Endothelial cell of umbilical vein (primary cell): ENCODE measurements at regions not wholly inside any gene's neighbourhood (a gene's known extent, or its start where the extent isn't known, plus 50 kb on each side); places are given as distances from the start of the nearest gene placed in this dataset.

Source experiments
- BruUV-seq: library from RNA; stranded (reverse); fragments of 400-500 nt; replicated peaks from 2 replicates; lab custom pipeline; 2021; lab: Mats Ljungman, UMichigan
- CTCF ChIA-PET: fragments of 300-600, 350-600 bp; sonication (Branson Sonifier 250); formaldehyde crosslinking; loops from one replicate; lab custom pipeline; 2021; ENCODE audit warnings: antibody characterized with exemption, inconsistent platforms; lab: Charles Lee
- POLR2A ChIA-PET: fragments of 300-600, 350-600 bp; sonication (Branson Sonifier 250); formaldehyde crosslinking; loops from one replicate; lab custom pipeline; 2021; ENCODE audit warnings: antibody characterized with exemption, inconsistent platforms; lab: Charles Lee
- DNase-seq: peaks from one replicate; pipeline ENCODE4 v3.0.0-alpha.2; 2011; ENCODE audit warnings: low read depth, low spot score
- FAIRE-seq: peaks from 2 replicates; lab custom pipeline; 2011; peaks lifted over from hg19 to GRCh38; lab: Jason Lieb, UNC
- H2AFZ ChIP-seq: 2 replicates; pipeline ENCODE4 v1.6.0; 2012; ENCODE audit warnings: low read depth, low read length, control low read depth, inconsistent platforms
- H3K27ac ChIP-seq: 2 replicates; pipeline ENCODE4 v1.5.1; 2011; ENCODE audit warnings: low read depth, mild to moderate bottlenecking, control low read depth, low read length, moderate library complexity; ENCODE audit not compliant: insufficient read depth
- H3K27me3 ChIP-seq, 2 experiments: 2 replicates each; pipeline versions ENCODE4 v1.6.0 to v1.6.1; 2011; ENCODE audit warnings: low read length in 2 of 2, mixed read lengths in 1 of 2; ENCODE audit not compliant: control insufficient read depth in 2 of 2, insufficient read depth in 2 of 2
- H3K36me3 ChIP-seq, 2 experiments: 2 replicates in 1 of 2; 3 replicates in 1 of 2; pipeline ENCODE4 v1.5.1; 2011; ENCODE audit warnings: low read length in 2 of 2, mild to moderate bottlenecking in 1 of 2, moderate library complexity in 1 of 2; ENCODE audit not compliant: control insufficient read depth in 2 of 2, insufficient read depth in 2 of 2; ENCODE audit errors: extremely low read depth in 1 of 2
- H3K4me1 ChIP-seq: 3 replicates; pipeline ENCODE4 v1.5.1; 2011; ENCODE audit warnings: mild to moderate bottlenecking, low read length; ENCODE audit not compliant: control insufficient read depth, insufficient read depth; ENCODE audit errors: extremely low read depth
- H3K4me2 ChIP-seq: 2 replicates; pipeline ENCODE4 v1.6.1; 2011; ENCODE audit warnings: low read length, control low read depth, mixed read lengths; ENCODE audit not compliant: insufficient read depth
- H3K4me3 ChIP-seq, 3 experiments: fragments of 200-600 bp in 1 of 3; sonication (generic), shearing (Covaris generic) in 1 of 3; replicated peaks in 1 of 3; 2 replicates each; pipeline ENCODE4 v1.5.1; 2011 to 2016; ENCODE audit warnings: control low read depth in 3 of 3, low read length in 3 of 3, mild to moderate bottlenecking in 2 of 3, inconsistent platforms in 1 of 3, low read depth in 1 of 3, moderate library complexity in 1 of 3; ENCODE audit not compliant: insufficient read depth in 1 of 3
- H3K79me2 ChIP-seq: 2 replicates; pipeline ENCODE4 v1.6.0; 2012; ENCODE audit warnings: low read length, inconsistent platforms; ENCODE audit not compliant: control insufficient read depth, insufficient read depth
- H3K9ac ChIP-seq: replicated peaks from 2 replicates; pipeline ENCODE3; 2011; ENCODE audit warnings: low read length, control low read depth; ENCODE audit not compliant: insufficient read depth; ENCODE audit errors: extremely low read depth
- H3K9me1 ChIP-seq: replicated peaks from 3 replicates; pipeline ENCODE4 v1.6.0; 2011; ENCODE audit warnings: mild to moderate bottlenecking, low read length; ENCODE audit not compliant: control insufficient read depth, insufficient read depth; ENCODE audit errors: extremely low read depth
- H3K9me3 ChIP-seq: replicated peaks from 2 replicates; pipeline ENCODE4 v1.5.1; 2012; ENCODE audit warnings: low read length, inconsistent platforms; ENCODE audit not compliant: control insufficient read depth, insufficient read depth
- H4K20me1 ChIP-seq: replicated peaks from 2 replicates; pipeline ENCODE3; 2011; ENCODE audit warnings: mild to moderate bottlenecking, low read length; ENCODE audit not compliant: control insufficient read depth, insufficient read depth; ENCODE audit errors: extremely low read depth
- CTCF ChIP-seq, 2 donors: IDR thresholded peaks; 1 replicate in 1 of 2; 2 replicates in 1 of 2; pipeline ENCODE4 v1.5.1; 2011; ENCODE audit warnings: low read length in 2 of 2, mild to moderate bottlenecking in 2 of 2, moderate library complexity in 2 of 2, control low read depth in 1 of 2, inconsistent platforms in 1 of 2, low read depth in 1 of 2; ENCODE audit not compliant: insufficient read depth in 1 of 2; ENCODE audit errors: extremely low read depth in 1 of 2
- EZH2 ChIP-seq: IDR thresholded peaks from 2 replicates; pipeline ENCODE4 v1.6.1; 2012; ENCODE audit warnings: borderline replicate concordance, low read depth, mild to moderate bottlenecking, moderate library complexity, low read length, inconsistent platforms; ENCODE audit not compliant: severe bottlenecking
- FOS ChIP-seq: IDR thresholded peaks from 2 replicates; pipeline ENCODE4 v1.6.1; 2011; ENCODE audit warnings: mild to moderate bottlenecking, low read length, moderate library complexity, borderline replicate concordance; ENCODE audit not compliant: insufficient read depth
- GATA2 ChIP-seq: IDR thresholded peaks from 2 replicates; pipeline ENCODE4 v1.7.0; 2011; ENCODE audit warnings: low read depth, mild to moderate bottlenecking, moderate library complexity, mixed read lengths, low read length; ENCODE audit not compliant: insufficient read length, insufficient read depth
- JUN ChIP-seq: IDR thresholded peaks from 2 replicates; pipeline ENCODE4 v1.6.1; 2011; ENCODE audit warnings: borderline replicate concordance, low read depth; ENCODE audit not compliant: insufficient read length, insufficient read depth
- MYC ChIP-seq: IDR thresholded peaks from one replicate; pipeline ENCODE4 v1.6.1; 2011; ENCODE audit warnings: mild to moderate bottlenecking, low read depth, low read length
- POLR2A ChIP-seq: IDR thresholded peaks from 2 replicates; pipeline ENCODE4 v1.6.1; 2012; ENCODE audit warnings: low read depth, mild to moderate bottlenecking, control low read depth, low read length
- POLR2AphosphoS5 ChIP-seq: IDR thresholded peaks from 2 replicates; pipeline ENCODE4 v1.6.1; 2012; ENCODE audit warnings: low read depth, mild to moderate bottlenecking, control low read depth, low read length, moderate library complexity; ENCODE audit not compliant: insufficient read depth
- dilution Hi-C: fragments of 300-500 bp; cut with MboI; formaldehyde crosslinking; loops from one replicate; pipeline ENCODE4 v1.15.0; 2019; ENCODE audit warnings: low sequenced_read_pairs; ENCODE audit not compliant: extremely low pct_ligation_motif_present
- intact Hi-C: fragments of 100-400 bp; cut with micrococcal nuclease; formaldehyde crosslinking; loops from one replicate; pipeline ENCODE4 v1.10.0; 2022
- TF ChIP-seq, protein P1 (sequence below): IDR thresholded peaks from 2 replicates; pipeline ENCODE4 v1.6.1; 2011; ENCODE audit not compliant: insufficient read depth, insufficient read length

- FAIRE-seq = no peak
- H4K20me1 ChIP-seq = no peaks in the 10 kb centered on the region
- TF ChIP-seq GATA2 = no peak
- no peak for TF ChIP-seq CTCF (IDR thresholded peaks at IDR 0.05; ENCODE audit: extremely low read depth in 1 of 2, insufficient read depth in 1 of 2, low read depth in 1 of 2, low read length in 2 of 2)
- no peak for TF ChIP-seq POLR2AphosphoS5
- TF ChIP-seq, protein P1, sequence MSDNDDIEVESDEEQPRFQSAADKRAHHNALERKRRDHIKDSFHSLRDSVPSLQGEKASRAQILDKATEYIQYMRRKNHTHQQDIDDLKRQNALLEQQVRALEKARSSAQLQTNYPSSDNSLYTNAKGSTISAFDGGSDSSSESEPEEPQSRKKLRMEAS = no peak
- no peak for TF ChIP-seq FOS
- TF ChIP-seq JUN = no peak
- TF ChIP-seq MYC = no peak
- TF ChIP-seq EZH2 = no peak
- TF ChIP-seq POLR2A = no peak
- dilution Hi-C loops (no loop called here), intact Hi-C loops (loop anchor here (10.0 kb wide), 1 partner anchor 694 kb away; the partner anchor contains the start of gene KPNA4)
- DNase-seq = no peak
- ChIA-PET CTCF (interaction anchor here (1.7 to 3.6 kb wide), 4 partner anchors 8 to 42 kb away, joined by 7 to 48 read pairs (median 9); no protein-coding TSS in a partner anchor), POLR2A (interaction anchor here (1.5 to 2.7 kb wide), 2 partner anchors 14 to 17 kb away, joined by 5 to 18 read pairs; no protein-coding TSS in a partner anchor)
- no peaks in the 10 kb centered on the region for H3K9me1 ChIP-seq
- peaks cover 28% of the 10 kb centered on the region for H3K4me1 ChIP-seq
- no peaks in the 10 kb centered on the region for H3K27me3 ChIP-seq
- H3K4me2 ChIP-seq = no peak overlapping the region
- no peak overlapping the region for H2AFZ ChIP-seq
- H3K36me3 ChIP-seq = peaks cover 0 to 3% of the 10 kb centered on the region in 2 experiments
- no peak overlapping the region for H3K9ac ChIP-seq
- no peak overlapping the region for H3K4me3 ChIP-seq
- H3K27ac ChIP-seq = no peak overlapping the region
- no TSS peak for BruUV-seq
- H3K9me3 ChIP-seq = no peaks in the 10 kb centered on the region
- peaks cover 43% of the 10 kb centered on the region for H3K79me2 ChIP-seq
Observed at GRCh38 chr3:159870723-159871122, 117.9 kb upstream of the IL12A start.
